Astrocyte (in vitro differentiated cells and primary cell): ENCODE measurements at regions not wholly inside any gene's neighbourhood (a gene's known extent, or its start where the extent isn't known, plus 50 kb on each side); places are given as distances from the start of the nearest gene placed in this dataset.

Experiments used
- DNase-seq: peaks from one replicate; pipeline ENCODE4 v3.0.0-alpha.2; 2010; ENCODE audit warnings: low read depth
- FAIRE-seq: peaks from 2 replicates; lab custom pipeline; 2011; peaks lifted over from hg19 to GRCh38; lab: Jason Lieb, UNC
- H2AFZ ChIP-seq: 2 replicates; pipeline ENCODE4 v1.6.0; 2012; ENCODE audit warnings: low read depth, low read length, inconsistent platforms
- H3K27ac ChIP-seq: 2 replicates; pipeline ENCODE4 v1.5.1; 2011; ENCODE audit warnings: low read depth, low read length, inconsistent platforms
- H3K27me3 ChIP-seq: 2 replicates; pipeline ENCODE4 v1.6.0; 2011; ENCODE audit warnings: low read length, inconsistent platforms; ENCODE audit not compliant: insufficient read depth
- H3K36me3 ChIP-seq: 2 replicates; pipeline ENCODE4 v1.5.1; 2011; ENCODE audit warnings: low read length, inconsistent platforms; ENCODE audit not compliant: insufficient read depth
- H3K4me1 ChIP-seq: 2 replicates; pipeline ENCODE4 v1.5.1; 2011; ENCODE audit warnings: low read length, inconsistent platforms; ENCODE audit not compliant: insufficient read depth
- H3K4me2 ChIP-seq: 2 replicates; pipeline ENCODE4 v1.6.0; 2012; ENCODE audit warnings: low read length, inconsistent platforms
- H3K4me3 ChIP-seq: 2 replicates; pipeline ENCODE4 v1.5.1; 2011; ENCODE audit warnings: low read depth, mild to moderate bottlenecking, low read length, inconsistent platforms; ENCODE audit not compliant: insufficient read depth
- H3K79me2 ChIP-seq: 2 replicates; pipeline ENCODE4 v1.6.0; 2012; ENCODE audit warnings: mild to moderate bottlenecking, low read length, inconsistent platforms; ENCODE audit not compliant: insufficient read depth
- H3K9ac ChIP-seq: 2 replicates; pipeline ENCODE4 v1.6.0; 2012; ENCODE audit warnings: mild to moderate bottlenecking, low read length, inconsistent platforms
- H3K9me3 ChIP-seq: 2 replicates; pipeline ENCODE4 v1.5.1; 2012; ENCODE audit warnings: low read depth, mild to moderate bottlenecking, low read length, inconsistent platforms; ENCODE audit not compliant: insufficient read depth
- H4K20me1 ChIP-seq: 2 replicates; pipeline ENCODE4 v1.6.0; 2012; ENCODE audit warnings: low read length, inconsistent platforms; ENCODE audit not compliant: insufficient read depth
- H3K27ac Mint-ChIP-seq: one replicate; pipeline ENCODE4 v1.8.0; 2021; ENCODE audit warnings: mild to moderate bottlenecking, mixed read lengths; ENCODE audit not compliant: unreplicated experiment
- H3K27me3 Mint-ChIP-seq: one replicate; pipeline ENCODE4 v1.8.0; 2021; ENCODE audit warnings: low read depth, mixed read lengths; ENCODE audit not compliant: unreplicated experiment
- H3K36me3 Mint-ChIP-seq: one replicate; pipeline ENCODE4 v1.8.0; 2021; ENCODE audit warnings: low read depth, mixed read lengths; ENCODE audit not compliant: unreplicated experiment
- H3K4me1 Mint-ChIP-seq: one replicate; pipeline ENCODE4 v1.8.0; 2021; ENCODE audit warnings: low read depth, mixed read lengths; ENCODE audit not compliant: unreplicated experiment
- H3K4me3 Mint-ChIP-seq: one replicate; pipeline ENCODE4 v1.8.0; 2021; ENCODE audit warnings: mild to moderate bottlenecking, moderate library complexity, mixed read lengths; ENCODE audit not compliant: unreplicated experiment
- H3K9me3 Mint-ChIP-seq: one replicate; pipeline ENCODE4 v1.8.0; 2021; ENCODE audit warnings: mild to moderate bottlenecking, mixed read lengths; ENCODE audit not compliant: unreplicated experiment
- CTCF ChIP-seq: IDR thresholded peaks from 2 replicates; pipeline ENCODE4 v1.5.1; 2011; ENCODE audit warnings: low read depth, mild to moderate bottlenecking, inconsistent platforms, low read length, moderate library complexity; ENCODE audit not compliant: insufficient read depth
- EZH2 ChIP-seq: IDR thresholded peaks from 2 replicates; pipeline ENCODE4 v1.6.1; 2012; ENCODE audit warnings: mild to moderate bottlenecking, low read length, inconsistent platforms; ENCODE audit not compliant: insufficient read depth

- H3K36me3 ChIP-seq: no peaks in the 10 kb centered on the region
- H4K20me1 ChIP-seq: no peaks in the 10 kb centered on the region
- Mint-ChIP-seq H3K4me3 (no peak overlapping the region), H3K36me3 (no peaks in the 10 kb centered on the region), H3K4me1 (no peaks in the 10 kb centered on the region), H3K27ac (no peak overlapping the region), H3K9me3 (no peaks in the 10 kb centered on the region), H3K27me3 (no peaks in the 10 kb centered on the region)
- no peaks in the 10 kb centered on the region for H3K9me3 ChIP-seq
- H3K79me2 ChIP-seq: no peaks in the 10 kb centered on the region
- DNase-seq: no peak
- H3K4me2 ChIP-seq: no peak overlapping the region
- H3K9ac ChIP-seq: no peak overlapping the region
- TF ChIP-seq CTCF (no peak), EZH2 (no peak)
- H3K4me1 ChIP-seq: no peaks in the 10 kb centered on the region
- H3K27me3 ChIP-seq: no peaks in the 10 kb centered on the region
- no peak for FAIRE-seq
- H3K4me3 ChIP-seq: no peak overlapping the region
- no peak overlapping the region for H3K27ac ChIP-seq
- H2AFZ ChIP-seq: no peak overlapping the region
Observed at GRCh38 chr5:30001826-30002225, 1191.7 kb upstream of the CDH6 start.

- TF ChIP-seq EZH2 (no peak), CTCF (no peak)
- Histone ChIP-seq H3K36me3 (no peaks in the 10 kb centered on the region), H3K27me3 (no peaks in the 10 kb centered on the region), H4K20me1 (no peaks in the 10 kb centered on the region), H3K4me2 (no peak overlapping the region), H2AFZ (no peak overlapping the region), H3K27ac (no peak overlapping the region), H3K79me2 (no peaks in the 10 kb centered on the region), H3K4me1 (no peaks in the 10 kb centered on the region), H3K9ac (no peak overlapping the region), H3K4me3 (no peak overlapping the region), H3K9me3 (no peaks in the 10 kb centered on the region)
- Mint-ChIP-seq H3K4me1 (no peaks in the 10 kb centered on the region), H3K4me3 (no peak overlapping the region), H3K27ac (no peak overlapping the region), H3K27me3 (no peaks in the 10 kb centered on the region), H3K9me3 (no peaks in the 10 kb centered on the region), H3K36me3 (no peaks in the 10 kb centered on the region)
- FAIRE-seq (no peak), DNase-seq (no peak)
Observed at GRCh38 chr5:30000231-30000630, 1193.3 kb upstream of the CDH6 start.

GRCh38 chr5:29995154-29995553 lies 1198.3 kb upstream of the CDH6 start:
- no peaks in the 10 kb centered on the region for H3K27me3 Mint-ChIP-seq

More at GRCh38 chr5:29995154-29995553, 1198.3 kb upstream of the CDH6 start:
- Histone ChIP-seq H3K36me3 (no peaks in the 10 kb centered on the region), H3K4me2 (no peak overlapping the region), H4K20me1 (no peaks in the 10 kb centered on the region), H3K79me2 (no peaks in the 10 kb centered on the region), H3K27ac (no peak overlapping the region), H3K9me3 (no peaks in the 10 kb centered on the region), H3K9ac (no peak overlapping the region), H3K27me3 (no peaks in the 10 kb centered on the region), H2AFZ (no peak overlapping the region), H3K4me3 (no peak overlapping the region), H3K4me1 (no peaks in the 10 kb centered on the region)
- no peaks in the 10 kb centered on the region for H3K9me3 Mint-ChIP-seq
- no peak overlapping the region for H3K27ac Mint-ChIP-seq
- FAIRE-seq (no peak), DNase-seq (no peak)
- H3K4me3 Mint-ChIP-seq: no peak overlapping the region
- no peaks in the 10 kb centered on the region for H3K36me3 Mint-ChIP-seq
- TF ChIP-seq EZH2: no peak
- no peak for TF ChIP-seq CTCF
- no peaks in the 10 kb centered on the region for H3K4me1 Mint-ChIP-seq
